H1 (cell line): ENCODE measurements at regions not wholly inside any gene's neighbourhood (a gene's known extent, or its start where the extent isn't known, plus 50 kb on each side); places are given as distances from the start of the nearest gene placed in this dataset.

Source experiments
- ATF2 ChIP-seq: IDR thresholded peaks from 2 replicates; pipeline ENCODE4 v1.6.1; 2012; ENCODE audit warnings: low read length, inconsistent platforms
- CREB1 ChIP-seq: IDR thresholded peaks from 2 replicates; pipeline ENCODE4 v1.6.1; 2012; ENCODE audit warnings: inconsistent platforms
- CTCF ChIP-seq, 3 experiments: IDR thresholded peaks; 1 replicate in 2 of 3; 2 replicates in 1 of 3; pipeline versions ENCODE4 v1.5.1 to v1.6.1; 2011; ENCODE audit warnings: low read length in 3 of 3, mild to moderate bottlenecking in 3 of 3, inconsistent platforms in 2 of 3, low read depth in 1 of 3, moderate library complexity in 1 of 3; ENCODE audit not compliant: insufficient read depth in 1 of 3; ENCODE audit errors: control extremely low read depth in 1 of 3
- EP300 ChIP-seq, 2 experiments: IDR thresholded peaks; 1 replicate in 1 of 2; 2 replicates in 1 of 2; pipeline ENCODE4 v1.6.1; 2011 to 2012; ENCODE audit warnings: low read depth in 2 of 2, low read length in 2 of 2, mild to moderate bottlenecking in 2 of 2, borderline replicate concordance in 1 of 2, inconsistent platforms in 1 of 2, moderate library complexity in 1 of 2
- KDM5A ChIP-seq: fragments of 200-600 bp; IDR thresholded peaks from 2 replicates; pipeline ENCODE4 v1.7.1; 2012; ENCODE audit warnings: mild to moderate bottlenecking, low read length, inconsistent platforms, mixed read lengths
- MAX ChIP-seq: IDR thresholded peaks from 2 replicates; pipeline ENCODE4 v1.6.1; 2012; ENCODE audit warnings: inconsistent platforms
- POLR2A ChIP-seq, 2 experiments: IDR thresholded peaks; 1 replicate in 1 of 2; 2 replicates in 1 of 2; pipeline ENCODE4 v1.6.1; 2011; ENCODE audit warnings: low read depth in 2 of 2, low read length in 2 of 2, mild to moderate bottlenecking in 2 of 2; ENCODE audit errors: control extremely low read depth in 1 of 2
- RAD21 ChIP-seq, 2 experiments: IDR thresholded peaks in 1 of 2; conservative IDR thresholded peaks in 1 of 2; 2 replicates each; pipeline ENCODE4 v1.6.1; 2011; ENCODE audit warnings: low read depth in 2 of 2, low read length in 2 of 2, improper control_type of control experiment in 1 of 2, inconsistent platforms in 1 of 2, mild to moderate bottlenecking in 1 of 2, moderate library complexity in 1 of 2
- RFX5 ChIP-seq: IDR thresholded peaks from 2 replicates; pipeline ENCODE4 v1.6.1; 2011; ENCODE audit warnings: low read depth, low read length, improper control_type of control experiment, borderline replicate concordance
- SAP30 ChIP-seq: fragments of 300-600 bp; sonication (generic); IDR thresholded peaks from 2 replicates; pipeline ENCODE4 v1.7.1; 2012; ENCODE audit warnings: low read length, moderate library complexity, mild to moderate bottlenecking, inconsistent platforms; ENCODE audit not compliant: insufficient read depth, insufficient replicate concordance
- SRF ChIP-seq: IDR thresholded peaks from 2 replicates; pipeline ENCODE4 v1.6.1; 2011; ENCODE audit warnings: mild to moderate bottlenecking, low read depth, low read length, moderate library complexity
- SUZ12 ChIP-seq: fragments of 200-600 bp; sonication (generic); IDR thresholded peaks from 2 replicates; pipeline ENCODE4 v1.6.1; 2012; ENCODE audit warnings: mild to moderate bottlenecking, inconsistent platforms, low read length, moderate library complexity, mixed read lengths

GRCh38 chr6:113421997-113422396, 435.1 kb upstream of the MARCKS start:
- TF ChIP-seq CREB1: no peak
- TF ChIP-seq CTCF (IDR thresholded peaks at IDR 0.05; ENCODE audit: control extremely low read depth in 1 of 3, insufficient read depth in 1 of 3, low read depth in 1 of 3, low read length in 3 of 3): no peak
- TF ChIP-seq RFX5: no peak
- TF ChIP-seq RAD21 (IDR thresholded peaks at IDR 0.05 in 1 of 2, conservative IDR thresholded peaks at IDR 0.05 in 1 of 2; ENCODE audit: low read depth in 2 of 2, low read length in 2 of 2): no peak
- no peak for TF ChIP-seq POLR2A (IDR thresholded peaks at IDR 0.05; ENCODE audit: control extremely low read depth in 1 of 2, low read depth in 2 of 2, low read length in 2 of 2)
- no peak for TF ChIP-seq EP300 (IDR thresholded peaks at IDR 0.05; ENCODE audit: borderline replicate concordance in 1 of 2, low read depth in 2 of 2, low read length in 2 of 2)
- TF ChIP-seq MAX: no peak
- no peak for TF ChIP-seq ATF2
- no peak for TF ChIP-seq KDM5A
- no peak for TF ChIP-seq SUZ12
- TF ChIP-seq SAP30: no peak
- no peak for TF ChIP-seq SRF
